Left ventricle myocardium superior (tissue), 1 donor: ENCODE measurements at regions not wholly inside any gene's neighbourhood (a gene's known extent, or its start where the extent isn't known, plus 50 kb on each side); places are given as distances from the start of the nearest gene placed in this dataset.

Source experiments
- ATAC-seq: fragments of 200-7000 bp; cut with Tn5 transposase; one replicate; pipeline ENCODE4 v1.9.1; 2020; ENCODE audit warnings: mild to moderate bottlenecking, moderate library complexity
- DNase-seq: peaks from one replicate; pipeline ENCODE4 v3.0.0-alpha.2; 2020
- intact Hi-C: fragments of 100-400 bp; cut with micrococcal nuclease; formaldehyde crosslinking; loops from one replicate; pipeline ENCODE4 v1.11.0; 2022
- donor health status: DM: no; HTN: yes; CAD: no; lungs with severe emphysema.

DNA sequence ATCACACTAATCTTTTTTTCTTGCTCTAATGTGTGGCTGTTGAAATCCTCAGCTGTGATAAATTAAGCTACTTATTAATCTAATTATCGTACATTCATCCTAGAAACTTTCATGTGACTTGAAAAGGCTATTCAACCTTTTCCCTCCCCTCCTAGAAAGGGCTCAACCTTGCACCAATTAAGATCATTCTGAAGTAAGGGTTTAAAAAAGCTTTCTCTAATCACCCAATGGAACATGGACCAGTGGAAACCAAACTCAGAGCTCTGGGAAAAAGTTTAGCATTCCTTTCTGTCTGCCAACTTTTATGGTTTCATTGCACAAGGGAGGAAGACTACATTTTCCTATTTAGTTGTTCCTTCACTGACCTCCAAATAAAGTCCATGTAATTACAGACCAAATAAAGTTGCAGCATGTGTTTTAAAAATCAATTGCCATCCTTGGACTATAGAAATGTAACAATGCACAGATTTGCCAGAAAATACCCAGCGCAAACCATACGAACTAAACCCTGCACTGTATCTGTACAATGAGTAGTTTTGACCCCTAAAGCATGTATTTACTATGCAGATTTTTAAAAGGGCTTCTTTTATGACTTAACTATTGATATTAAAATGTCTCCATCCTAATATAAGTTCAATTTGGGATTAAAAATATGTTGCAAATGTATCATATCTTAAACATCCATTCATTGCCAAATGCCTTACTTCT lies 142.6 kb upstream of the OTX2 start:
- DNase-seq (no peak), ATAC-seq (no peak)
- intact Hi-C loops = no loop called here

DNA sequence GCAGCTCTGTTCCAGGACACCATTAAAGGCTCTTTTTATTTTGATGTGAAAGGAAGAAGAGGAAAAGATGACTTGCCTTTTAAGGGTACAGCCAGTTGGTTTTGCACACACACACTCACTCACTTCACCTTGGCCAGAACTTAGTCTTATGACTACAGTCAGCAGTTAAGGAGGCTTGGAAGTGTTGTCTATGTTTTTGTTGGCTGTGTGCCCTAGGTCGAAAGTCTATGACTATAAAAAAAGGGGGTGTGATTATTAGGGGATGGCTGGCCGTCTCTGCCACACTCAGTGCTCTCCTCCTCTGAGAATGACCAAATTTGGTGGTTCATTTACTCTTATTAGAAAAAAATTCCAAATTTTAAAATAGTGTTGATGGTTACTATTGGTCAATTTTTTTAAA lies 139.5 kb upstream of the OTX2 start:
- intact Hi-C loops = no loop called here
- DNase-seq = no peak
- no peak for ATAC-seq

DNA sequence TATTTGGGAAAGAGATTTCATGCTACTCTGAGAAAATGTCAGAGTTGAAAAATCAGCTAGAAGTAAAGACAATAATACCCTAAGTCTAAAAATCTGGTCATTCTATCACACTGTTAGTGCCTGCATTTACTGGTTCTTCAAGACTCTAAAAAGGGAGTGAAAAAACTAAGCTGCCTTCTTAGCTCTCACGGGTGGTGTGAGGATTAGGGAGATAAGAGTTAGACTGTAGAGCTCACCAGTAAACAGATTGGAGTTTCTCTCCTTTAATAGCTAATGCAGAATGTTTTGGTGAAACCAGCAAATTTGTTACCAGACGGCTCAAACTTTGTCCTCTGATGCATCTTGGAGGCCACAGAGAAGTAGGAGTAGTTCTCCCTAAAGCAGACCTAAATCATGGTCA lies 135.0 kb upstream of the OTX2 start:
- DNase-seq (no peak), ATAC-seq (no peak)
- intact Hi-C loops = no loop called here

DNA sequence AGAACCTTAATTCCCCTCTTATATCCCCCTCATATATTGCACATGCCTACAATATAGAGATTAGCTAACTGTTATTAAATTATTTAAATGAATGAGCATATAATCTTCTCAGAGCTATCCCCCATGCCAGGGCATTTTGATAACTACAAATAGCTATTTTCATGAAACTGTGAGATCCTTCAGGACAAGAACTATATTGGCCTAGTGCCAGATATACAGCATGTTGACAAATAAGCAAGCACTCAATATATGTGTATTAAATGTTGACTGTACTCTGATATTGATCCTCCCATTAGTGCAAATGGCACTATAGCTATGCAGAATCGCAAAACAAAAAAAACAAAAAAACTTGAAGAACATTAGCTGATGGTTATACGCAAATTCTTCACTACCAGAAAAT lies 134.1 kb upstream of the OTX2 start:
- ATAC-seq (no peak), DNase-seq (no peak)
- intact Hi-C loops = no loop called here

GRCh38 chr14:56933446-56933845 lies 123.2 kb upstream of the OTX2 start:
- ATAC-seq (no peak), DNase-seq (no peak)
- intact Hi-C loops = no loop called here

GRCh38 chr14:56918849-56919574 lies 108.7 kb upstream of the OTX2 start:
- DNase-seq = no peak
- no peak for ATAC-seq
- intact Hi-C loops = no loop called here

DNA sequence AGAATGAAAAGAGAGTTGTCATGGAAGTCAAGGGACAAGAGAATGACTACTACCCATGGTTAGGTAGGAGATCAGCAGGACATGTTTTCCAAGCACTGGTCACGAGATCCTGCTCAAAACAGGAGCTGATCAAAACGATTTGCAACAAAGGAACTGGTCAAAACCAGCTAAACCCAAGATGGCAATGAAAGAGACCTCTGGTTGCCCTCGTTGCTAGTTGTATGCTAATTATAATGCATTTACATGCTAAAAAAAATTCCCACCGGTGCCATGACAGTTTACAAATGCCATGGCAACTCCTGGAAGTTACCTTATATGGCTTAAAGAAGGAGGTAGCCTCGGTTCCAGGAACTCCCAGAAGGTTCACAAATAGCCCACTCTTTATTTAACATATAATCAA lies 95.0 kb upstream of the OTX2 start:
- intact Hi-C loops = no loop called here
- no peak for DNase-seq
- no peak for ATAC-seq

GRCh38 chr14:56903304-56903969 lies 93.2 kb upstream of the OTX2 start:
- intact Hi-C loops = no loop called here
- no peak for ATAC-seq
- no peak for DNase-seq

GRCh38 chr14:56902385-56902784 lies 92.1 kb upstream of the OTX2 start:
- DNase-seq = no peak
- ATAC-seq = no peak
- intact Hi-C loops = no loop called here

GRCh38 chr14:56900726-56901125 lies 90.4 kb upstream of the OTX2 start:
- ATAC-seq = no peak
- intact Hi-C loops = no loop called here
- DNase-seq = no peak

GRCh38 chr14:56899829-56900228 lies 89.5 kb upstream of the OTX2 start:
- intact Hi-C loops = no loop called here
- ATAC-seq (no peak), DNase-seq (no peak)

- DNase-seq (no peak), ATAC-seq (no peak)
- intact Hi-C loops = no loop called here
Observed at GRCh38 chr14:56896922-56897321, 86.6 kb upstream of the OTX2 start.

GRCh38 chr14:56896231-56896630 lies 86.0 kb upstream of the OTX2 start:
- ATAC-seq = no peak
- intact Hi-C loops = no loop called here
- DNase-seq = no peak

DNA sequence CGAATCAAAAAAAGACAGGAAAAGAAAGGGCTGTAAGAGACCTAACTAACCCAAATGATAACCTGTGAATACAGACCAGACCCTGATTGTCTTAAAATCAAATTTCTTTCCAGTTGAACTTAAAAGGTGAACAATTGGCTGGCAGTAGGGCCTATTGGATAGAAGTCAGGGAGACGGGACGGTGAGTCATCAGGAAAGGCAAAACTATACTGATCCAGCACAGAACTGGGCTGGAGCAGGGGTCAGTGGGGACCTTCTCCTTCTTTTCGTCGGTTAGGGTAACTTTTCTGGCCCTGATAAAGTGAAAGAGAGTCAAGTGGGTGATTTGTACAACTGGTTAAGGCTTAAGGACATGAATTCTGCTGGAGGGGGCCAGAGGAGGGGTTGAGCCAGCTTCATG lies 84.9 kb upstream of the OTX2 start:
- DNase-seq (no peak), ATAC-seq (no peak)
- intact Hi-C loops = no loop called here

DNA sequence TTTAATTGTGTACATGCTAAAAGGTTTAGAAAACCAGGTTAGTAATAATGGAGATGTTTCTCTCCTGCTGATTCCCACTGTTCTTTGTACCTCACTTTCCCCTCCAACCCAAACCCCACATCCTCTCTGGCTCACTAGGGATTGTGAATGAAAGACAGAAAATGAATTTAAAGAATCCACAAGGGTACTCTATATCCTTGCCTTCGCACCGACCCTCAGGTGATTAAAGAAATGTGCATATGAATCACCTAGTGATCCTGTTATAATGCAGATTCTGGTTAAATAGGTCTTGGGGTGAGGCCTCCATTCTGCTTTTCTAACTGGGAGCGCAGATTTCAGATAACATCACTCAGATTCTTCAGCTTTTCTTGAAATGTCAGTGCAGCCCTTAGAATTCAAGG lies 84.3 kb upstream of the OTX2 start:
- ATAC-seq (no peak), DNase-seq (no peak)
- intact Hi-C loops = no loop called here

DNA sequence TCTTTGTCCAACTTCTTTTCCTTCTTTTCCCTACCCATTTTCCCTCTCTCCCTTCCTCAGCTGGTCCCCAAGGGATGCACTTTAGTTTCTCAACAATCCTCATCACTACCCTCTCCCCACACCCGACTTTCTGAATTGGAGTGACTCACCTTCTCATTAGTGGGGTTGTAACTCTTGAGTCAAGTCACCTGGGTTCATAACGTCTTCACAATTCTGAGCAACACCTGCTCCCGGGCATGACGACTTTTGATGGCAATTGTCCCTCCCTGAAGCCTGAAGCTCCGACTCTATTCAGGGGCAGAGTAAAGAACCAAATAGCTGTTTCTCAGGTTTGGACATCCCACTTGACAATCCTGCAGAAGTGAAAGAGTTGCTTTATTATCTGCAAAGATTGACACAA lies 82.7 kb upstream of the OTX2 start:
- intact Hi-C loops = no loop called here
- no peak for DNase-seq
- no peak for ATAC-seq

DNA sequence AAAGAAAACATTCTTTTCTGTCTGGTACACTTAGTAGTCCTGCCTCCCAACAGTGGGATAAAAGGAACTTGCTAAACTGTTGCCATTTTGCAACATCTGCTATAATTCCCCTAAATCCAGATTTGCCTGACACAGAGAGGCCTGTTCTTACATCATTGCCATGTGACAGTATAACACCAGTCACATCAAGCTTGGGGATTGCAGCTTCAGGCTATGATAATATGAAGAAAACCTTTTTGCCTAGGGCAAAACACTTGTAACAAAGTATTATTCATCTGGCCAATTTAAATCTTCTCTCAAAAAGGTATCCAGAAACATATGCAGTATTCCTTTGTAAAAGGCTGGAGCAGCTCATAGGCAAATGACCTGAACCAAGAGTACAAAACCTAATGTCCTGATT lies 80.9 kb upstream of the OTX2 start:
- intact Hi-C loops = no loop called here
- ATAC-seq = no peak

DNA sequence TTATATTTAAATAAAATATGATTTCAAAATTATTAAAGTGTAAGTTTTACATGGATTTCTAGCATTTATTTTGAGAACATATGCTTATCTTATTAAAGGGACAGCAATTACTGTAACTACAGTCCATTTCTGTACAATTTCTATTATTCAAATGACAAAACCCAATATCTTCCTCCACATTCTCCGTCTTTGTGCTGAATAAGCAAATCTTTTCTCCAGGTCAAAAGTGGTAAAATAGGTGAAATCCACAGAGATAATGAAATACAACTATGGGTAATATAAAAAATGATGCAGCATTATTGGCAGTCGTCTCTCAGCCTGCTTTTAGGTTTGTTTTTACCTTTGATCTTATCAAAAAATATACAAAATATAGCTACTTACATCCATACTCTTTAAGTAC lies 79.4 kb upstream of the OTX2 start:
- DNase-seq = no peak
- intact Hi-C loops = no loop called here
- no peak for ATAC-seq

More for the DNA sequence above, 80.9 kb upstream of the OTX2 start:
- no peak for DNase-seq

- intact Hi-C loops = no loop called here
- no peak for DNase-seq
- ATAC-seq = no peak
Observed at GRCh38 chr14:56888274-56888673, 78.0 kb upstream of the OTX2 start.

DNA sequence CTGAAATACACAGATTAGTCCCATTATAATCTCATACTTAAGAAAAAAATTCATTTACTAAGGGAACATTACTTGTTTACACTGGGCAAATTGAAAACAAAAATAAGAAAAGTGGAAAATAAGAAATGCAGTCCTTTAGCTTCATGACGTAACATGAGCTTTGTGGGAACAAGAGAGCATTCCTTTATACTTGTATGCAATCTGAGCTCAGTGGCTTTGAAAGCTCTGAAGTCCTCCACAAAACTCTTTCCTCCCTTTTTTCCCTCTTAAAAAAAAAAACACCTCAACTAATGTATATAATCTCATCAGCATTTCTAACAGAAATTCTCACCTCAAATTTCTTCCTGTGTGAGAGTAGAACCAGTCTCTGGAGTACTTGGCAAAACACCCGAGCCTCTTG lies 76.9 kb upstream of the OTX2 start:
- intact Hi-C loops = no loop called here
- ATAC-seq = no peak
- no peak for DNase-seq
